NK-92 treated with Interleukin-12 subunit alpha and Interleukin-12 subunit beta, amount 100 ng/mL, for 24 hours (cell line): ENCODE measurements at regions not wholly inside any gene's neighbourhood (a gene's known extent, or its start where the extent isn't known, plus 50 kb on each side); places are given as distances from the start of the nearest gene placed in this dataset.

ENCODE experiments used
- DNase-seq: peaks from one replicate; lab custom pipeline; 2025; lab: John Stamatoyannopoulos, UW

DNA sequence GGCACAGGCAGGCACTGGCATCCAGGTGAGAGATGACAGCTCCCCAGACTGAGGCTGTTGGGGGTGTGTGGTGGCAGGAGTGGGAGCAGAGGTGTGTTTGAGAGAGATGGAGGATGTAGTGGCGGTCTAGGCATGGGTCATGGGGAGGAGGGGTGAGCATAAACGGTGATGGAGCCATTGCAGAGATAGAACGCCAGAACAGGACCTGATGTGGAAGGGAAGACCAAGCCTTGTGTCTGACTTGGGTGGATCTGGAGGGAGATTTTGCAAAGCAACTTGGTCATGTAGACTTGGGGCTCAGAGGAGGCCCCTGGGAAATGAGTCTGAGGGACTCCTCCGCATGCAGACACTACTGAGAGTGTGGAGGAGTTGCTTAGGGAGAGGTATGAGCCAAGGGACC lies 50.0 kb upstream of the CLDN5 start:
- no peak for DNase-seq

DNA sequence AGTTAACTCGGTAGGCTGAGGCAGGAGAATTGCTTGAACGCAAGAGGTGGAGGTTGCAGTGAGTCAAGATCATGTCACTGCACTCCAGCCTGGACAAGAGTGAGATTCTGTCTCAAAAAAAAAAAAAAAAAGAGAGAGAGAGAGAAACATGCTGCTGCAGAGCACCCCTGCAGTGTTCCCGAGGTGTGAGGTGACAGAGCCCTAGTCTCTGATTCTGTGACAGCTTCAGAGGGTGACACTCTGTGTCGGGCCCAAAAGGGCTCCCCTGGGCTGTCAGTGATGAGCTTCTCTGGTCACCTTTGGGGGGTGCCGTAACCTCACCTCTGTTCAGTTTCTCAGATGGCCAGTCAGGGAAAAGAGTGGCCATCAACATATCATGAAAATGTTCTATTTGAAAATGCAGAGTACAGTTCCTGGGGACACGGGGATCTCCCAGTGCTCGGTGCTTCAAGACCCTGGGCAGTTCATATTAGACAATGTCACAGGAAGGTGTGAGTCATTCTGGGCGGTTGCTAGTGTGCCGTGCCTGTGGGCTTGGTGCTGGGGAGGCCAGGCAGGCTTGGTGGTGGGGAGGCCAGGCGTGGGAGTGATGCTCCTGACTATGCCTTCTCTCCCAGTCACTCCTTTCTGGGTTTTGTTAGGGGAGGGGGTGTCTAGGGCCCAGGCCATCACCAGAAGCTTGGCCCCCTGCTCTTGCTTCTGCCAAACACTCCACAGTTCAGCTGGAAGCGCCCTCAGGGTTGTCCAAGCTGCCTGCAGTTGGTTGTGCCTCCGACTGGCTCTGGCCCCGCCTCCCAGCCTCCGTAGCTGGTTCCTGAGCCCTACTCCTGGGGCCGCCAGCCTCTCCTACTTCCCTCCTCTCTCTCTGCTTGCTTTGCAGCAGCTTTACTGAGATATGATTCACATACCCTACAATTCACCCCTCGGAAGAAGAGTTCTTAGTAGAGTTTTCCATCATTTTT lies 52.5 kb upstream of the CLDN5 start:
- DNase-seq: peak; percentile 70

DNA sequence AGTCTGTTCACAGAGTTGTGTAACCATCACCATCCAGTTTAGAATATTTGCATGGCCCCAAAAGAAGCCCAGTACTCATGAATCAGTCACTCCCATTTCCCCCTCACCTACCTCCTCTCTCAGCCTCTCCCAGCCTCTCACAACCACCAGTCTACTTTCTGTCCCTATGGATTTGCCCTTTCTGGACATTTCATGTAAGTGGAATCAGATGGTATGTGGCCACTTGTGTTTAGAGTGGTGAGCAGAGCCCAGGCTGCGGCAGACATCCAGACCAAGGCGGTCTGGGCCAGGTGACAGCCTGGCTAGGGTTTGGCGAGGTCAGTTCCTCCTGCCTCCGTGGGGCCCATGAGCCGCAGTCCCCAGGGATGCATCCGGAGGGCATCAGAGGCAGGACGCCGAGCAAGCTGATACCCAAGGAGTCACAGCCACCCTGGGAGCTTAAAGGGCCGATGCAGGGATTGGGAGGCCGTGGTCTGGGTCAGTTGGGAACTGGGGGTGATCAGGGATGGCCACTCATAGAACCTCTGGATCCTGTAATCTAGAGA lies 53.3 kb upstream of the CLDN5 start:
- DNase-seq: no peak

DNA sequence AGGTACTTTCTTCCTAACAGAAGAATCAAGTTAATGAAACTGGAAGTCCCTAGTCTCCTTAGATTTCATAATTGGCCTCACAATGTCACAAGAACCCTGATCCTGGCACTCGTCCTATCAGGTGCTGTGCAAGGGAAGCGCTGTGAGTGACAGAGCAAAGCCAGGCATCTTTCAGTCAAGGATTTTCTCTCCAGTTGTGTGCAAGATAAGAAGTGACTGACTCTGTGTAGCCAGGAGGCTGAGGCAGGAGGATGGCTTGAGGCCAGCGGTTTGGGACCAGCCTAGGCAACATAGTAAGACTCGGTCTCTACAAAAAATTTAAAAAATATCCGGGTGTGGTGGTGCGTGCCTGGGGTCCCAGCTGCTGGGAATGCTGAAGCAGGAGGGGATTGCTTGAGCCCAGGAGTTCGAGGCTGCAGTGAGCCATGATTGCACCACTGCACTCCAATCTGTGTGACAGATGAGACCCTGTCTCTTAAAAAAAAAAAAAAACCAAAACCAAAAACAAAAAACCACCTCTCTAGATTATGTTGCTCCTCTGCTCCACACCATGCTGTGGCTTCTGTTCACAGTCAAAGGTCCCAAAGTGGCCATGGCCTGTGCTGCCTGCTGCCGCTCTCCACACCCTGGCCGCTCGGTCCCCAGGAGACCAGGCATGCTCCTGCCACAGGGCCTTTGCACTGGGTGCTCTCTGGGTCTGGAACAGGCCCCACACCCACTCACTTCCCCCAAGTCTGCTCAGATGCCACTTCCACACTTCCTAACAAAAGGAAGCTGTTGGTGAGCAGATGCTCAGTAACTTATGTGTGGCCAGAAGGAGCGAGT lies 54.2 kb upstream of the CLDN5 start:
- DNase-seq: no peak

DNA sequence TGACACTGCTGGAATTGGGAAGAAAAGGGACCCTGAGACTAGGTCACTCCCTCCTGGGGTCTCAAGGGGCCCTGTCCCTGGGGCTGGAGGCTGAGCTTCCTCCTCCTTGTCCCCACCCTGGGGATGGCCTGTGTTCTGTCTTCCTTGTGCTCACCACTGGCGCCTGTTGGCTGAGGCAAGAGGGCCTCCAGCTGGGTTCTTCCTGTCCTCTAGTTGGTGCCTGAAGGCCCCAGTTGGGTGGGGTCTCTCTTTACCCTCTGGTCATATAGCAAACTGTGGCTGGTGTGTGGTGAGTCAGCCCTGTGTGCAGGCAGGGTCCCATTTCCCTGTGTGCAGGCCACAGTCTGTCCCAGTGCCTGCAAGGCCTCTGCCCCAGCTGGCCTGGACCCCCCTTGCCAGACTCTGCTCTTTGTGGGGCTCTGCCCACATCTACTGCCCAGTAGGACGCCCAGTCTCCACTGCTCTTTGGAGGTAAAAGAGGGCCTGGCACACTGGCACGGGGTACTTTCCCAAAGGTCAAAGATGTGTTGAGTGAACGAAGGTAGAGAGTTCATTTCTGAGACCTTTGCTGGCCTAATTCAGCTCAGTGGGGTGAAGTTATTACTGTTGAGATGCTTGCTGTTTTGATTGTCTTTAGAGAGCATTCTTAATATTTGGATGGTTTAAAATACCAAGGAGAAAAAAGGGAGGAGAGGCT lies 55.1 kb upstream of the CLDN5 start:
- DNase-seq: no peak

DNA sequence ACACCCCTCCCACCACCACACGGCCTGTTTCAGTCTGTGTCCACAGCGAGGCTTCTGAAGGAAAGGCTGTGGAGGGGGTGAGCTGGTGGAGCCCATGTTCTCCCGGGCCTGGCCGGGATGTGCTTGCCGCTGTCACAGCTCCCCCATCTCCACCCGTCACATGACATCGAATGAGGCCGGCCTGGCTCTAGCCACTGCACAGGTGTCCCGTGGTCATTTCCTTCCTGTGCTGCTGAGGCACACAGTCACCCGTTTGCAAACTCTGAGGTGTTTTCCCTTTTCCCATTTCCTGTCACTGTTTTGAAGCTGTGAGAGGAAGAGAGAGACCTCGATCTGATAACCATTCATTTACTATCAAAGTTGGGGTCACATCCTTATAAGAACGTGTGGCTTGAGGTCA lies 55.7 kb upstream of the CLDN5 start:
- peak; percentile 25 for DNase-seq

DNA sequence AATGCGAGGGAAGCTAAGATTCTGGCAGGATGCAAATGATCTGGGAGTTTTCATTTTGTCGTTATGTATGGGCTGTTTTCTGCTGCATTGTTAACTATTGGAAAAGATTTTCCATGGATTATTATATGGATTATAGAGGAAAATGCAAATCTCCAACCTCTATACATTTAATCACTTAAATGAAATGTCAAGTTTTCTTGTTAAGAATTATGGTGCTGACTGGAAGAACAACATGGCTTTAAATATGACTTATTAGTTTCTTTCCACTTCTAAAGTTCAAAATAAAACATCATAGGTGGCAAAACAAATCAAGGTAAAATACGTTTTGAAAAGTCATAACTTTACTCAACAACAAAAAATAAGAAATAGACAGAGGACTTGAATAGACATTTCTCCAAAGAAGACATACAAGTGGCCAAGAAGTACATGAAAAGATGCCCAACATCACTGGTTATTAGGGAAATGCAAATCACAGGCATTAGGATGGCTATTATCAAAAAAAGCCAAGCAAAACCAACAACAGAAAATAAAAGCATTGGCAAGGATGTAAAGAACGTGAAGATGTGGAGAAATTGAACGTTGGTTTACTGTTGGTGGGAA lies 56.2 kb upstream of the CLDN5 start:
- DNase-seq: no peak

DNA sequence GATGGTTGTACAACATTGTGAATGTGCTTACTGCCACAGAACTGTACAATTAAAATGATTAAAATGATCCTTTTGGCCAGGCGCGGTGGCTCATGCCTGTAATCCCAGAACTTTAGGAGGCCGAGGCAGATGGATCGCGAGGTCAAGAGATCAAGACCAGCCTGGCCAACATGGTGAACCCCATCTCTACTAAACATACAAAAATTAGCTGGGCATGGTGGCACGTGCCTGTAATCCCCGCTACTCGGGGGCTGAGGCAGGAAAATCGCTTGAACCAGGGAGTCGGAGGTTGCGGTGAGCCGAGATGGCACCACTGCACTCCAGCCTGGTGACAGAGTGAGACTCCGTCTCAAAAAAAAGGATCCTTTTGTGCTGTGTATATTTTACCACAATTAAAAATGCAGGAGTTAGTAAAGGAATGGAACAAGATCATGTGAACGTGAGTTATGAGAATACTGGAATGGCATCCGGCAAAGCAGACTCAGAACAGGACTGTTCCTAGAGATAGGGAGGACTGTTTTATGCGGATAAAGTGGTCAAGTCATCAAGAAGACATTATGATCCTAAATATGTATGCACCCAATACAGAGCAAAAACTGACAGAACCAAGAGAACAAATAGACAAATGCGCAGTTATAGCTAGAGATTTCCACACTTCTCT lies 58.0 kb upstream of the CLDN5 start:
- no peak for DNase-seq

DNA sequence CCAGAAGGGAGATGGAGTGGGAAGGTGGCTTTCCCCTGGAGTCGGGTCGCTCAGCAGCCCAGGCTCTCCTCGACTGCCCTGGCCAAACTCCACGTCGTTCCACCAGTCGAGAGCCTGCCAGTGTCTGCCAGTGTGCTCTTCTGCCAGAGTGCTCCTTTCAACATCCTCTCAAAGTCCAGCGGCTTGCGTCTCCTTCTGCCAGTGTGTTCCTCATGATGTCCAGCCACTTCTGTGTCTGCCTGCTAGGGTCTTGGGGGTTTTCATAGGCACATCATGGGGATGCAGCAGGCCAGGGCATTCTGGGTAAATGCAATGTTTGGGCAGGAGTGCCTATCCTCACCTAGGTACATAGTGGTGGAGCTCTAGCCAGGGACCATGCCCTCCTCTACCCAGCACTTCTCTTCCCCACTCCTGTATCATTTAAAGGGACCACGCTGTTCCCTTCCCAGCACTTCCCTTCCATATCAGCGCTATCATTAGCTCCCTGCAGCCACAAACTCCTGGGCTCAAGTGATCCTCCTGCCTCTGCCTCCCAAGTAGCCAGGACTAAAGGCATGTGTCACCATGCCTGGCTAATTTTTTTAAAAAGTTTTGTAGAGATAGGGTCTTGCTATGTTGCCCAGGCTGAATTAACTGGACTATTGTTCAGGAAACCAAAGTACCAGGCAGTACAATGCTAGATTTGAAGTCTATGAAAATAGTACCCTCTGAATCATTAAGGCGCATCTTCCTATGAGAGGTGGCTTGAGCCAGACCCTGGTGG lies 62.9 kb upstream of the CLDN5 start:
- no peak for DNase-seq

DNA sequence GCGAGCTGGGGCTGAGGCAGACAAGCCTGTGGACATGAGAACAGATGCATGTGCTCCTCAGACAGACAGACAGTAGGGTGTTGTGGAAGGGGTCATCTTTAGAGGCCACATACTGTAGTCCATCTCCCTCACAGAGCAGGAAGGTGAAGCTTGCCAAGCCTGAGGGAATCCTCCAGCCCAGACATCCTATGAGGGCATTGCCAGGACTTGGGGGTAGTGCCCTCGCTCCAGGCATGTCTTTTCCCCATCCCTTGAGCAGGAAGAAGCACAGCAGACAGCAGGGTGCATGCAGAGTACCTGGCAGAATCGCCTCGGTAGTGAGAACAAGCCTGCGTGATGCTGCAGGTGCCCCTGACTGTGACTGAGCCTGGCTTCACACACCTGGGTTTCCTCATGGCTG lies 66.5 kb upstream of the CLDN5 start:
- DNase-seq: no peak

DNA sequence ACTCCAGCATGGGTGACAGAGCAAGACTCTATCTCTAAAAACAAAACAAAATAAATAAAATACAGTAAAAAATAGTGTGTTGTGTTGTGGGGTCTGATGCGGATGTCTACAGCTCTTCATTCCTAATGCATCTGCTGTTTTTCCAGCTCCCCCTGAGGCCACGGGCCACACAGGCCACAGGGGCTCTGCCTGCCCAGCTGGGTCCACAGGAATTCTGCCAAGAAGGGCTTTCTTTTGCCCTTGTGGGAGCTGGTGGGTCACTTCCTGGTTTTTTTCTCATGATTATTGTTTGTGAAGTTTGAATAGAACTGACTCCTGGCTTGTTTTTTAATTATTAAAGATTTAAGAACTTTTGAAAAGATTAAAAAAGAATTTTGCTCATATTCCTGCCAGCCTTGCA lies 67.4 kb upstream of the CLDN5 start:
- no peak for DNase-seq

DNA sequence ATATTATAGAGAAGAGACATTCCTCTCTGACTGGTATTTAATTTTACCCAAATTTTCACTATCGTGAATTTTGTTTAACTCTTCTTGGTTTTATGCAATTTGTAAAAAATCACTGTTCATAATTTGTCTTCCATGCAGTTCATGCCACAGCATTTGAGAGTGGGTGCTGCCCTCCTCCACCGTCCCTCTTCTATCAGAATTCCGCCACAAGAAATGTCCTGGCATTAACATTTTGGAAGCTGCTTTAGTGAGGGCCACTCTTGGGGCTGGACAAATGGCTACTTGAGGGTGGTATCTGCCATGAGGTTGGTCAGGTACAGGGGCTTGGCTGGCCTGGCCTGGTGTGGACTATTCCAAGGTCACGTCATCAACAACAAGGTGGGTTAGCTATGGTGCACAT lies 68.3 kb upstream of the CLDN5 start:
- no peak for DNase-seq

DNA sequence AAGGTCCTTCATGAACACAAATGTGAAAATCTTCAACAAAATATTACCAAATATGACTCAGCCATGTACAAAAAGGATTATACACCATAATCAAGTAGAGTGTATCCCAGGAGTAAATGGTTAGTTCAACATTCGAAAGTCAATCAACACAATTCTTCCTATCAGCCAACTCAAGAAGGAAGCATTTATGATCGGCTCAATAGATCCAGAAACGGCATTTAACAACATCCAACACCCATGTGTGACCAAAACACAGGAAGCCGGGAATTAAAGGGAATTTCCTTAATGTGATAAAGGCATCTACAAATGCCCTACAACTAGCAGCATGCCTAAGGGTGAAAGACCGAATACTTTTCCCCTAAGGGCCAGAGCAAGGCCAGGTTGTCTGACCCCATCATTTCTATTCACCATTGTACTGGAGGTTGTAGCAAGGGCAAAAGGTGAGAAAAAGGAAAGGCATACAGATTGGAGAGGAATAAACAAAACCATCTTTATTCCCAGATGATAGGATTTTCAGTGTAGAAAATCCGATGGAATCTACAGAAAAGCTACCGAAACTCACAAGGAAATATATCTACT lies 69.9 kb upstream of the CLDN5 start:
- no peak for DNase-seq

DNA sequence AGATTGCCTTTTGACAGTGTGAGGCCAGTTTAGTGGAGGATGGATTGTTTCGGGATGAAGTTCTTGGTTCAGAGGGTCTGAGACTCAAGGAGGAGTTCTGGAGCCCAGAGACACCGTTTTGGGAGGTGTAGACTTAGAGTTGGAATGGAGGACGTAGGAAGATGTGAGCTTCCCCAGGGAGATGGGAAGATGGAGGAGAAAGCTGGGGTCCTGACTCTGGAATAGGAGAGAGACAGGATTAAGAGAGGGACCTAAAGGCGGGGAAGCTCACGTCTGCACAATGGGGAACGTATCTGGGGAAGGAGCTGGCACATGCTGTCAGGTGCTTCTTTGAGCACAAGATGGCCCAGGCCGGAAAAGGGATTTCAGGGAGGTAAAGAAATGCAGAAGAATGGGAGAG lies 71.3 kb upstream of the CLDN5 start:
- DNase-seq: no peak

DNA sequence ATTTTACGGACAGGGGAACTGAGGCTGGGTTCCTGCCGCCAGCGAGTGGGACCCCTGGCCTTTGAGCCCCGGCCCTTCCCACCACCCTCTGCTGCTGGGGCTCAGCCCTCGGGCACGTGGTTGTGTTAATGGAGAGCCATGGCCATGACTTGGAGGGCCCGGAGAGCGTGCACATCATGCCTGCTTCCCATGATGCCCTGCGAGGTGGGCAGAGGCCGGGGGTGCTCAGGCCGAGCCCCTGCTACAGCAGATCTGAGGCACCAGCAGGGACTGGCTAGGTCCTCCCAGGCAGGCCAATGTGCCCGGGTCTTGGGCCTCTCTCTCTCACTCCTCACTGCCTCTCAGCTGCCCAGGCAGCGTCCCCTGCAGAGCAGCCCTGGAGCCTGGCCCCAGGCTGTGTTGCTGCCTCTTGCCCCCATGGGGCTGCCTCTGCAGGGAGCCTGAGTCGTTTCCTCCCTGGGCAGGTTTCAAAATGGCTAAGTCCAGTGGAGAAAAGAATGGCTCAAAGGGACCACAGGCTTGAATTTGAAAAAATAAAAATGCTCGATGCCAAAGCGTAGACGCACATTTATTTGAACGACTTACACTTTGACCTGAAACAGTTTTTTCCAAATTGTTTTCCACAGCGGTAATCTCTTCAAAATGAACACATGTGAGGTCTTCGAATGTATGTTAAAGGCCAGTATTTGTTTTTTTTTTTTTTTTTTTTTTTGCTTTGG lies 72.6 kb upstream of the CLDN5 start:
- DNase-seq: no peak

DNA sequence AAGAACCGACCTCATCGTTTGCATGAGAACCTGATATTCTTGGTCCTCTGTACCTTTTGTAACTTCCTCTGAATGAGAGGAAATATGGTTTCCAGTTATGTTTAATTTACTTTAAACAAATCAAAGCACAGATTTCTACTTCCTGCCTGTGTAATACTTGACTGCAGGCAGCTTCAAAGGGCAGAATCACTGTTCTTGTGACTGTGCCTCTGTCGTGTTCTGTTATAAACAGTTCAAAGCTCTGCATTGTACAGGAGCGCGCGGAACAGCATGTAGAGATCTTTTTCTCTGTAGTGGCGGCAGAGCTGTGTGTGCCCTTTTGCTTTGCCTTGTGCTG lies 73.2 kb upstream of the CLDN5 start:
- DNase-seq: no peak

DNA sequence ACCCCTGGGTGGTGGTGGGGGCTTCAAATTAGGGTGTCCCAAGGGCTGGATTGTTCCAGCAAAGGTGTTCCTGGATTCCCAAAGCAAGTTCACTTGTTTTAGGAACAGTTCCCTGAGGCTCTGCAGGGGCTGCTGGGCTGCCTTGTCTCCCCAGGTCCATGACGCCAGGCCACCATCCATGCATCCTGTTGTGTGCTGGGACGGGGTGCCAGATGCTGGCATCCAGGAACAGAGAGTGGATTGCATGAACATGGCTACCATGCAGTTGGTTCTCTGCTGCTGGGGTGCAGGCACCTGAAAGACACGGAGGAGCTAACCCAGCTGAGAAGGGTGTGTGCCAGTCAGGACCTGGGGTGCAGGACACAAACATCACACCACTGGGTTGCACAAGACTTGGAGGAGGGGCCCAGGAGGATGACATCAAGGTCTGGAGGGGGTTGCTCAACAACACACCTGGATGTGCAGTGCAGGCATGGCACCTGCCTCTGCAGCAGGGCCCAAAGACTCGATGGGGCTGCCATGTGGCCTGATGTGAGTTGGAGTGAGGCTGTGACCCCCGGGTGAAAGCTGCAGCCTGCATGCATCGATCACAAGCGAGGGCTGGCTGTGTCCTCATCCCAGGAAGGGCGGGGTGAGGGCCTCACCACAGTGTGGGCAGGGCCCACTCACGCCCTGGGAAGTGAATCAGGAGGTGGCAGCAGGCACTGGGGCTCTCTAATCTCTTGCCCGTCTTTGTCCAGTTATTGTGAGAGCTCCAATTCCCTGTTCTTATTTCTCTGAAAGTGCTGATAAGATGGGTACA lies 74.0 kb upstream of the CLDN5 start:
- DNase-seq: no peak

DNA sequence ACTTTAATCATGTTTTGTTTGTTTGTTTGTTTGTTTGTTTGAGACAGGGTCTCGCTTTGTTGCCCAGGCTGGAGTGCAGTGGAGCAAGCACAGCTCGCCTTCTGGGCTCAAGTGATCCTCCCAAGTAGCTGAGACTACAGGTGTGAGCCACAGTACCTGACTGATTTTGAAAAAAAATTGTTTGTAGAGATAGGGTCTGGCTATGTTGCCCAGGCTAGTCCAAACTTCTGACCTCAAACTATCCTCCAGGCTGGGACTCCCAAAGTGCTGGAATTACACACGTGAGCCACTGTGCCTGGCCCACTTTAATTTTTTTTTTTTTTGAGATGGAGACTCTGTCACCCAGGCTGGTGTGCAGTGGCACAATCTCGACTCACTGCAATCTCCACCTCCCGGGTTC lies 74.8 kb upstream of the CLDN5 start:
- DNase-seq: no peak
